Hepatic stellate cell (primary cell): ENCODE measurements at regions not wholly inside any gene's neighbourhood (a gene's known extent, or its start where the extent isn't known, plus 50 kb on each side); places are given as distances from the start of the nearest gene placed in this dataset.
"Not testable (repeated sequence)": the region's sequence is repeated elsewhere in the genome, so short reads cannot be mapped to it uniquely, and the experiment has no call there.

ENCODE experiments used
- DNase-seq: peaks from one replicate; pipeline ENCODE4 v3.0.0; 2011; ENCODE audit warnings: low spot score

DNA sequence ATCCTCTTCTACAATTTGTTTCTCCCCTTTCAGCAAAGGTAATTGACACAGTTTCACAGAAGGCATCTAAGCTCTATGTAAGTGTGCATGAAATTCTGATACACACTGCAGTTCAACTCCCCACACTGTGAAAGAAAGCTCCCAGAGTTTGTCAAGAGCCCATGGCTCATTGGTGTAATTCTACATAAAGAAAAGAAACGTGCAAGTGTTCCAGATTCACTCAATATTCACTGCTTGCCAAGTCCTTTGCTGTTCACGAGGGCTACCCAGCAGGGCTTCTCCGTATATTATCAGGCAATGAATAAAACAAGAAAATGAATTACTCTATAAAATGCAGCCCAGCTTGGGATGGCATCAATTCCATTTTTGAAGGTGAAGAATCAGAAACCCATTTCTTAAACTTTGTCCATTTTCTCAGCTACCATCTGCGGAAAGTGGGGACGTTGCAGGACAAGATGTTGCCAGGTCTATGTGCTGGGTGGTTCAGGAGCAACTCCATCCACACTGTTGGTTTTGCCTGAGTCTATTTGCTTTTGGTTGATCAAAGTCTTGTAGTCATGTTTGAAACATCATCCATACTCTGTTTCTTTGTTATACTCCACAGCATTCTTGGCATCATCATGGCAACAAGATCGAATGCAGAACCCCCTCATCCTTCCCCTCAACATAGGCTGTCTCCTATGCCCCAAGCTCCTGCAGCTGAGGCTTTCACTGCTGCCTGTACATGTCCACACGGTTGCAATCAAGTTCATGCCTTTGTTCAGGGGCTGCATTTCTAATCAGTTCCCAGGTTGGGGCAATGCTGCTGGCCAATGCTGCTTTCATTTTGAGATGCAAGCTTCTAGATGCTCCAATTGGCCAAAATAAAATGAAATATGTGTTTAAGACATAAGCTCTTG is 301.8 kb downstream of the MED10 start:
- no peak for DNase-seq

DNA sequence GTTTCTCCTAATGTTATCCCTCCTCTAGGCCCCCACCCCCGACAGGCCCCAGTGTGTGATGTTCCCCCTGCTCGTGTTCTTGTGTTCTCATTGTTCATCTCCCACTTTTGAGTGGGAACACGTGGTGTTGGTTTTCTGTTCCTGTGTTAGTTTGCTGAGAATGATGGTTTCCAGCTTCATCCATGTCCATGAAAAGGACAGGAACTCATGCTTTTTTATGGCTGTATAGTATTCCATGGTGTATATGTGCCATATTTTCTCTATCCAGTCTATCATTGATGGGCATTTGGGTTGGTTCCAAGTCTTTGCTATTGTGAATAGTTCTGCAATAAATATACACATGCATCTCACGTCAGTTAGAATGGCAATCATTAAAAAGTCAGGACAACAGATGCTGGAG is 305.9 kb downstream of the MED10 start:
- DNase-seq: not testable (repeated sequence)

GRCh38 chr5:6069496-6070185 is 308.7 kb downstream of the MED10 start:
- no peak for DNase-seq

DNA sequence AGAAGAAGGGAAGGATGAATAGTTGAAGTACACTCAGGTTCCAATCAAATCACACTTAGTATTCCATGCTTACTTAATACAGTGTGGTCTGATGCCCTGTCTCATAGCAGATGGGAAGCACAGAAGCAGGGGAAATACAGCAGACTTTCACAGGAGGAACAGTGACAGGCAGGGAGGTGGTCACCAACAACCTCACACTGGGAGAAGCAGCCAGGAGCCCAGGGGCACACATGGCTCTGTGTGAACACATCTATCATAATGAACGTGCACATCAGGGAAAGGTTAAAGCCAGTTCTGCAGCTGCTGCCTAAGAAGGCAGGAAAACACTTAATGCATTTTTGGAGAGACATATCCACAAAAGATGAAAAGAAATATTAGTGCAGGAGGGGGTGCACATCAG is 312.3 kb downstream of the MED10 start:
- DNase-seq: no peak

DNA sequence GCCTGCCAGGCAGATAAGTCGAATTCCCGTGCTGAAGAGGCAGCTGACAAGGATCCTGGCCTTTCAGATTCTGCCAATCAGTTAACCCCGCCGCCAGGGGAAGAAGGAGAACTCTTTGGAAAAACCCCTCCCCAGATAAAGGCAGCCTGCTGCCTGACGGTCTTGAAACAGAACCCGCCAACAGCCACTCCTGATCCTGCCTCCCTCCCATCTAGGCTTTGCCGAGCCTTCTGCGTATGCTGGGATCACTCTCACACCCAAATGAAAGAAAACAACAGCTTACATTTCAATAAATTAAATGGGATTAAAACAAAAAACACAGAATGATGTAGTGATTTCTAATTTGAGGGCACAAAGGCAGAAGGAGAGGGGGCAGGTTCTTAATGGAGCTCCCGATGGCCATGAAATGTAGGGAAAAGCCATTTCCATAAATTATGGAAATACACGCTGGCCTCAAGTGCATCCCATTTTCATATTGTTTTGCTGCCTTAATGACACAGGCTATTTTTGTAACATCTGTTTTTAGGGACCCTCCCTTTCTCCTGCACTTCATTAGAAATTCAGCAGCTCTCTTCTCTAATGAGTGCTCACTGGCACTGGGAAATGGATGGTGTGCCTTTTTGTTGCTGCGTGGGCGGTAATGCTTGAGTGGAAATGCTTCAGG is 319.1 kb downstream of the MED10 start:
- DNase-seq: no peak

GRCh38 chr5:6058055-6058715 is 320.2 kb downstream of the MED10 start:
- DNase-seq: no peak

GRCh38 chr5:6056280-6056679 is 322.1 kb downstream of the MED10 start:
- DNase-seq: no peak

GRCh38 chr5:6049662-6050061 is 328.7 kb downstream of the MED10 start:
- no peak for DNase-seq

GRCh38 chr5:6048746-6049145 is 329.6 kb downstream of the MED10 start:
- DNase-seq: no peak

DNA sequence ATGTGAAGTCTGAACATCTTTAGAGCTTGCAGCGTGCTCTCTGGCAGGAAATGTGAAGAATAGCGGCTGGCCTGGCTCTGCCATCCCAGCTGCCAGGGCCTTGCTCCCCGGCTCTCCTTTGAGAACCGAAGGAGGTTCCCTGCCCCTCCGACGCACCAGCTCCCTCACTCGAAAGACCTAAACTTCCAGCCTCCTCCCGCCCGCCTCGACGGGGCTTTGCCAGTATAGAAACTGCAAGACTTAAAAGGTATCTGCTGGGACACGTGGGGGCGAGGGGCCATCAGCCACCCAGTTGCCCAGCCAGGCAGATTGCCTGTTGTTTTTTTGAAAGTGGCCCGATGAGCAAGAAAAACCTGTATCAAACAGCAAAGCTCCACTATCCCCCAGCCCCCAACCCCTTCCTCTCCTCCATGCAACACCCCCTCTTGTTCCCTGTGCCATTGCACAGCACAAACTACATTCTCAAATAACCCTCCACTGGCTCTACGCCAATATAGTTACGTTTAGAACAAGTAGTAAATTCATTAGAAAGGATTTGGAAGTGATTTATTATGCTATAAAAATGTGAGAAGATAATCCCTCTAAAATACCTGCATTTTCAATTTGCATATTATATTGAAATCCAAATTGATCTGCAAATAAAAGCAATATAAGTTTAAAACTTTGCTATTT is 331.9 kb downstream of the MED10 start:
- DNase-seq: no peak

DNA sequence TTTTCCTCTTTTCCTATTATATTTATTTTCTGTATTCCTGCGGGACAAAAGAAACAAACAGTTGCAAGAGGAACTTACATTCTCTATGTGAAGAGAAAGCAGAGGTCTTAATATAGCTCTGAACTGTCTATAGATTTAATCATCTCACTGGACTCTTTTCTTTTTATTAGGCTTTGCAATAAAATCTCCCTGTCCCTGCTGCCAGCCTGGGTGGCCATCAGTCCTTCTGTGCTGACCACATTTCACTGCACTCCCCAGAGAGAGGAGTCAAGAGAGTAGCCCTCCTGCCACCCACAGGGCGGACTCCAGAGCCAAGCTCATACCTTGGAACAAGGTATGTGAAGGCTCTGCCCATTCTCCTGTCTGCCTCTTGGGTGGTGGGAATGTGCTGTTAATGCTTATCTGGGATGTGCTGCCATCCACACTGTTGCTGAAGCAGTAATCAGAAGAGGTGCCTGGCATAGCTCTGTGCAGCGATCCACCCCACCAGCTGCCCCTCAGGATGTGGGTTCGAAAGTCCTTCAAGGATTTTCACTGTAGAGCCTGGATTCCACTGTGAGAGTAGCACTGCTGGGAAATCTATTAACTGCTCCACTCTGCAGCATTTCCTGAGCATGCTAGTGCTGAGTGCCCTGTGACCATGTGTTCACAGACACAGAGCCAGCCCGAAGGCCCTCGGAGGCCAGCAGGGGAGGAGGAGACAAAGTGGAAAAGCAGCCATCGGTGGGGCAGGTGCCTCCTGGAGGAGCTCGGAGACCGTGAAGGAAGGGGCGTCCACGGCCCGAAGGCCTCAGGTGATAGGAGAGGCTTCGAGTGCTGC is 334.6 kb downstream of the MED10 start:
- DNase-seq: no peak

- no peak for DNase-seq
Measured at GRCh38 chr5:6041977-6042550, 336.3 kb downstream of the MED10 start.

DNA sequence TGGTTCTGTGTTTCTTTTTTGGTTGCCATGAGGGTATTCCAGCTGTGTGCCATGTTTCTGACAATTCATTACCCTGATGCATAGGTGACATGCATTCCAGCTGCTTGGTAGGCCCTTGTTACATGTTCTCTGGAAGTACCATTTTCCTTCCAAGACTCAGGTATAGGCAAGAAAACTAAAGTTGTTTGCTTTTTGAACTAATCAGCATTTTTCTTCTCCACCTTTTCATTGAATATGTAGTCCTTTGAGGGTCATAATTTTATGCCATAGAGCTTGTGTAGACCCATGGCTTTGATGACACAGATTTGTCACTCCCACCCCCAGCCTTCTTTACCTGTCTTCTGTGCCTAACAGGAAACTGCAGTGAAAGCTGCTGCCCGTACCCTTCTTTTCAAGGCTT is 339.2 kb downstream of the MED10 start:
- no peak for DNase-seq

DNA sequence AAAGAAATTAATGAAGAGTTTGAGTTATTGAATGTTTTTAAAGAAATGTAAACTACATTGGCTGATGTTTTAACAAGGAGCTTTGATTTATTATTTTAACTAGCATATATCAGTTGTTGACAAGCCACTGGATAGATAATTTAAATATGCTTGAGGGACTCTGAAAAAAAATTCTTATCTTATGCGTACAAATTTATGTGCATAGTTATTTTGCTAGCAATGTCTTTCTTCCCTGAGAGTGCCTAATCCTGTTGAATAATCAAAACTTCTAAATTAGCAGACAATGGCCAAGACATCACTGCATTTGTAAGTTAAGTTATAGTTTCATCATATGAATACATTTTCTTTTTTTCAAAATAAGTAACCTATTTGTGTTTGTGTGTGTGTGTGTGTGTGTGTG is 342.3 kb downstream of the MED10 start:
- no peak for DNase-seq

- no peak for DNase-seq
Measured at GRCh38 chr5:6029811-6030271, 348.5 kb downstream of the MED10 start.

DNA sequence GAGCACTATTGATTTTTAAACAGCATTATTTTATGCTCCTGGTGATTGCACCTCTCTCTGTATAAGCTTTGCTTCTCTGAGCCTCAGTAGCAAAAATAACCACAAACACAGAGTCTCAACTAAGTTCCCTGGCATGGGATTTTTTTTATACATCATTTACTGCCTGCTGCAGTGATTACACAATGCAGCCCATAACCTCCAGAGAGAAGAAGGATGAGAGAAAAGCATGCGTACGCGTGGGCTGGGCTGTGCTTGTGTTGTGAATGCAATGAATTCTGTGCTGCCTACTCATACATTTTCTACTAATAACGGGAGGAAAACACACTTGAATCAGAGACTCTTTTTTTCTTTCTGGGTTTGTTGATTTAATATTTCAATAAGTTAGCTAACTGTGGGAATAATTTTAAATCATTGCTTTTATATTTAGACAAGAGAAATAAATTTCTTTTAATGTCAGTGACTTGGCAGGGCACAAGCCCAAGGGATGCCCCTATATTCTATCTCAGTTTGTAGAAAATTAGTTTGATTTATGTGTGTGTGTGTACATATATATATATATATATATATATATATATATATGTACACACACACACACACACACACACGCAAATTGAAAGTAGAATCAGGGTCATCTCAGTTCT is 351.5 kb downstream of the MED10 start:
- DNase-seq: no peak

GRCh38 chr5:6019612-6020011 is 358.7 kb downstream of the MED10 start:
- no peak for DNase-seq

DNA sequence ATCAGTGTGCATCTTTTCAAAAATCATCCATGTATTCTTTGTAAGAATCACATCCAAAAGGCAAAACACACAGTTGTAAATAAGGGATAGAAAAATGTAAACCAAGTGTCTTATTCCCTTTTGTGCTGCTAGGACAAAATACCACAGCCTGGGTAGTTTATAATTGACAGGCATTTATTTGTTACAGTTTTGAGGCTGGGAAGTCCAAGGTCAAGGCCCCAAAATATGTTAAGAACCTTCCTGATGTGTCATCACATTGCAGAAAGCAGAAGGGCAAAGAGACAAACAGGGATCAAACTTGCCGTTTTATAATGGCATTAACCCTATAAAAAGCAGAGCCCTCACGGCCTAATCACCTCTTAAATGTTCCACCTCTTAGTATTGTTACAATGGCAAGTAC is 364.8 kb downstream of the MED10 start:
- no peak for DNase-seq

- DNase-seq: no peak
Measured at GRCh38 chr5:6011199-6011598, 367.1 kb downstream of the MED10 start.

- DNase-seq: no peak
Measured at GRCh38 chr5:6006838-6007314, 371.5 kb downstream of the MED10 start.
